ENCODE measurements at regions not wholly inside any gene's neighbourhood (a gene's known extent, or its start where the extent isn't known, plus 50 kb on each side); places are given as distances from the start of the nearest gene placed in this dataset.
"Not testable (repeated sequence)": the region's sequence is repeated elsewhere in the genome, so short reads cannot be mapped to it uniquely, and the experiment has no call there.

- Histone ChIP-seq H3K9me3 (ENCODE audit: control insufficient read depth, insufficient read depth, low read length) (no peaks in the 10 kb centered on the region), H3K36me3 (ENCODE audit: control insufficient read depth, insufficient read depth, low read length) (no peaks in the 10 kb centered on the region), H3K27me3 (ENCODE audit: control insufficient read depth, insufficient read depth, low read length) (no peaks in the 10 kb centered on the region), H3K4me3 (ENCODE audit: low read depth, low read length) (no peak overlapping the region), H3K27ac (ENCODE audit: low read depth, low read length) (no peak overlapping the region), H3K4me1 (ENCODE audit: control insufficient read depth, insufficient read depth, low read length) (no peaks in the 10 kb centered on the region)
- no peak for DNase-seq (ENCODE audit: low read depth in 4 of 6, low spot score in 6 of 6)
- 96% methylated on average over 4 of the region's 6 CpGs for WGBS (ENCODE audit: insufficient coverage)
Observed at GRCh38 chr6:81937296-81937937, 184.9 kb upstream of the TENT5A start.

- Histone ChIP-seq H3K4me3 (ENCODE audit: low read depth, low read length) (no peak overlapping the region), H3K4me1 (ENCODE audit: control insufficient read depth, insufficient read depth, low read length) (no peaks in the 10 kb centered on the region), H3K36me3 (ENCODE audit: control insufficient read depth, insufficient read depth, low read length) (no peaks in the 10 kb centered on the region), H3K27ac (ENCODE audit: low read depth, low read length) (no peak overlapping the region), H3K9me3 (ENCODE audit: control insufficient read depth, insufficient read depth, low read length) (no peaks in the 10 kb centered on the region), H3K27me3 (ENCODE audit: control insufficient read depth, insufficient read depth, low read length) (no peaks in the 10 kb centered on the region)
- no CpG with 5 or more reads among the region's 1 CpG for WGBS (ENCODE audit: insufficient coverage)
- DNase-seq (ENCODE audit: low read depth in 4 of 6, low spot score in 6 of 6), result no peak
Observed at GRCh38 chr6:81934936-81935335, 182.5 kb upstream of the TENT5A start.

DNA sequence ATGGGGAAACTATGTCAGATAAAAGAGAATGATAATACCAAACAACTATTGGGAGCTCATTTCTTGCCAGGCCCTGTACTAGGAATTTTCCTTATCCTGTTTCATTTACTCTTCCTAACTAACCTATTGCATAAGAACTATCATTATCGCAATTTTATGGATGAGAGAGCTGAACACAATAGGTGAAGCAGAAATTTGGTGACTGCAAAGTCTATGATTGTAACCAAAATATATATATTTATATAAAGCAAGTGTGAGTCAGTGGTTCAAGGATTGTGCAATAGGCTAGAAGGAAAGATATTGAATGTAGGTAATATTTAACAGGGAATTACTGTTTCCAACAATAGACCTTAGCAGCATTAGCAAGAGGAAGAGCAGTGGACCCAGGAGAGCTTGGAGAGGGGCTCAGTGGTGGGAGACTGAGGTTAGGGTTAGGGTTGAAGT lies 181.1 kb upstream of the TENT5A start:
- Histone ChIP-seq H3K9me3 (ENCODE audit: control insufficient read depth, insufficient read depth, low read length) (no peaks in the 10 kb centered on the region), H3K27ac (ENCODE audit: low read depth, low read length) (no peak overlapping the region), H3K4me3 (ENCODE audit: low read depth, low read length) (no peak overlapping the region), H3K27me3 (ENCODE audit: control insufficient read depth, insufficient read depth, low read length) (no peaks in the 10 kb centered on the region), H3K4me1 (ENCODE audit: control insufficient read depth, insufficient read depth, low read length) (no peaks in the 10 kb centered on the region), H3K36me3 (ENCODE audit: control insufficient read depth, insufficient read depth, low read length) (no peaks in the 10 kb centered on the region)
- no peak for DNase-seq (ENCODE audit: low read depth in 4 of 6, low spot score in 6 of 6)
- WGBS (ENCODE audit: insufficient coverage), result no CpG with 5 or more reads among the region's 1 CpG

DNA sequence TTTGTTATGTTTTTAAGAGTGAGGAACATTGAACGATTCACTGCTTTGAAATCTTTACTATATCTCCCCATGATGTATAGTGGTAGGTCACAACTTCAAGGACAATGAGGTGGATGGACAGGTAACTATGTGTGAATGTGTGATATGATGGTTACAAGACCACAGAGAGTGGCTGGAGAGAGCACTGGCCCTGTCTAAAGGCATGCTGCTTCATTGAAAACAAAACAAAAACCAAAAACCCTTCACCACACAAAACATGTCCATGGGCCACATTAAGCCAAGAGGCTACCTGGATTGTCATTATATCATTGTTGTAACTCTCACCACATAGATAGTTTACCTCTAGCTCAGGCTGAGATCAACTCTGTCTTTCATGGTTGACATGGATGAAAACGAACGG lies 180.6 kb upstream of the TENT5A start:
- no peak overlapping the region for H3K27ac ChIP-seq (ENCODE audit: low read depth, low read length)
- no peaks in the 10 kb centered on the region for H3K9me3 ChIP-seq (ENCODE audit: control insufficient read depth, insufficient read depth, low read length)
- no peak overlapping the region for H3K4me3 ChIP-seq (ENCODE audit: low read depth, low read length)
- H3K36me3 ChIP-seq (ENCODE audit: control insufficient read depth, insufficient read depth, low read length), result no peaks in the 10 kb centered on the region
- WGBS (ENCODE audit: insufficient coverage), result 100% methylated on average over 2 of the region's 3 CpGs
- H3K4me1 ChIP-seq (ENCODE audit: control insufficient read depth, insufficient read depth, low read length), result no peaks in the 10 kb centered on the region
- H3K27me3 ChIP-seq (ENCODE audit: control insufficient read depth, insufficient read depth, low read length), result no peaks in the 10 kb centered on the region
- DNase-seq (ENCODE audit: low read depth in 4 of 6, low spot score in 6 of 6), result no peak

GRCh38 chr6:81932448-81932847 lies 180.0 kb upstream of the TENT5A start:
- H3K27me3 ChIP-seq (ENCODE audit: control insufficient read depth, insufficient read depth, low read length); DNase-seq (ENCODE audit: low read depth in 4 of 6, low spot score in 6 of 6); H3K27ac ChIP-seq (ENCODE audit: low read depth, low read length); H3K4me1 ChIP-seq (ENCODE audit: control insufficient read depth, insufficient read depth, low read length); H3K4me3 ChIP-seq (ENCODE audit: low read depth, low read length); H3K9me3 ChIP-seq (ENCODE audit: control insufficient read depth, insufficient read depth, low read length); H3K36me3 ChIP-seq (ENCODE audit: control insufficient read depth, insufficient read depth, low read length): not testable (repeated sequence)

DNA sequence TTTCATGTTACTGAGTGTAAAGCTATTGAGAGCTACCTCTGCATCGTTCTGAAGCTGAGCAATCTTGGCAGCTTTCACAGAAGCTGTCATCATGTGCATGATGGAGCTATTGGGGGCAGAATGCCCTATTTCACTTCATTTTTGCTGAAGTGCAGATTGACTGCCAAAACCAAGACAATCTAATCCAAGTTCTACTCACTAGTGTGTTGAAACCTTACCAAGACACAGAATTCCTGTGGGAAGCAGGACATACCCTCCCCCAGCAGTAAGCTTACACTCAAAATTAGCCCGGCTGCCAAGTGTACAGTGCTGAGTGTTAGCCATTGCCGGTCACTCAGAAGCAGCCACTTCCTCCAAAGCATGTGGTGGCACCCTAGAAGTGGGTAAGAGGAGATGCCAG lies 177.3 kb upstream of the TENT5A start:
- Histone ChIP-seq H3K4me3 (ENCODE audit: low read depth, low read length) (no peak overlapping the region), H3K27ac (ENCODE audit: low read depth, low read length) (no peak overlapping the region), H3K4me1 (ENCODE audit: control insufficient read depth, insufficient read depth, low read length) (no peaks in the 10 kb centered on the region), H3K27me3 (ENCODE audit: control insufficient read depth, insufficient read depth, low read length) (no peaks in the 10 kb centered on the region), H3K36me3 (ENCODE audit: control insufficient read depth, insufficient read depth, low read length) (no peaks in the 10 kb centered on the region), H3K9me3 (ENCODE audit: control insufficient read depth, insufficient read depth, low read length) (no peaks in the 10 kb centered on the region)
- WGBS (ENCODE audit: insufficient coverage), result no CpG with 5 or more reads among the region's 3 CpGs
- DNase-seq (ENCODE audit: low read depth in 4 of 6, low spot score in 6 of 6), result no peak

- Histone ChIP-seq H3K36me3 (ENCODE audit: control insufficient read depth, insufficient read depth, low read length) (no peaks in the 10 kb centered on the region), H3K27ac (ENCODE audit: low read depth, low read length) (no peak overlapping the region), H3K4me1 (ENCODE audit: control insufficient read depth, insufficient read depth, low read length) (no peaks in the 10 kb centered on the region), H3K4me3 (ENCODE audit: low read depth, low read length) (no peak overlapping the region), H3K27me3 (ENCODE audit: control insufficient read depth, insufficient read depth, low read length) (no peaks in the 10 kb centered on the region), H3K9me3 (ENCODE audit: control insufficient read depth, insufficient read depth, low read length) (peaks cover 5% of the 10 kb centered on the region)
- WGBS (ENCODE audit: insufficient coverage), result no CpG with 5 or more reads among the region's 1 CpG
- no peak for DNase-seq (ENCODE audit: low read depth in 4 of 6, low spot score in 6 of 6)
Observed at GRCh38 chr6:81925201-81925600, 172.7 kb upstream of the TENT5A start.

DNA sequence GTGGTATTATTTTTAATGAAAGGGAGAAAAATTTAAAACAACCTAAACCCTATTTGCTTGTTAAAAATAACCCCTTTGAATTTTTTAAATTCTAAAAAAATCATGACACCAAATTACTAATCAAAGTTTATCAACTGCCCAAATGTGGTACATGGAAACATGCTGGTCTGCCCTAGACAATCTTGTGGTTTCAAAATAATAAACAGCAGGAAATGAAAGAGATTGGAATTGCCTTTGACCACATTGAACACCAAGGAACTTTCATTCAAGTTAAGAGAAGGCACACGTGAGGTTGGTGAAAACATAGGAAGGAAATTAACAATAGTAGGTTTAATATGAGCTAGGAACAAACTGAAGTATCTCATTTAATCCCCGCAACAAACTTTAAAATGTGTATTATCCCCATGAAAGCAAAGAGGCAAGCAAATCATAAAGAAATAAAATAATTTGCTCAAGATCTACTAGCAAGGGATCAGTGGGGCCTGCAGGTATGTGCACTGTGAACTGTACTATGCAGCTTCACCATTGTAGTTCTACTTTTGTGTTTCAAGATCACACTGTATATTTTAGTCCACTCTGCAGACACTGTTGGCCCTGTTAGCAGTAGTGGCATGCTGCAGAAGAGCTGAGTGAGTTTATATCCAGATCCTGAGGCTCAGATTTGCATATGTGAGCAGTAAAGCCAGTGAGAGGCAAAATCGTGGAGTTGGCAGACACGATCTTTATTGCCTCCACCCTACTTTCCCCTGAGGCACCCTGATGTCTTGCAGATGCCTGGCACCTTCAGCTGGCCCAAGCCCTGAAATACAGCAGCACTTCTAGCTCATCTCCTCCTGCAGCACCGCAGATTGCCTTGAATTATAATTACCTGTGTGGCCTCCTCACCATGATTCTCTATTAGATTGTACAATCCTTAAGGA lies 157.8 kb upstream of the TENT5A start:
- WGBS (ENCODE audit: insufficient coverage), result 55% methylated on average over 3 of the region's 5 CpGs
- Histone ChIP-seq H3K4me1 (ENCODE audit: control insufficient read depth, insufficient read depth, low read length) (no peaks in the 10 kb centered on the region), H3K27ac (ENCODE audit: low read depth, low read length) (no peak overlapping the region), H3K27me3 (ENCODE audit: control insufficient read depth, insufficient read depth, low read length) (no peaks in the 10 kb centered on the region), H3K36me3 (ENCODE audit: control insufficient read depth, insufficient read depth, low read length) (no peaks in the 10 kb centered on the region), H3K9me3 (ENCODE audit: control insufficient read depth, insufficient read depth, low read length) (no peaks in the 10 kb centered on the region), H3K4me3 (ENCODE audit: low read depth, low read length) (no peak overlapping the region)
- peak in 1 of 6 donors; percentile 18 for DNase-seq (ENCODE audit: low read depth in 4 of 6, low spot score in 6 of 6)

DNA sequence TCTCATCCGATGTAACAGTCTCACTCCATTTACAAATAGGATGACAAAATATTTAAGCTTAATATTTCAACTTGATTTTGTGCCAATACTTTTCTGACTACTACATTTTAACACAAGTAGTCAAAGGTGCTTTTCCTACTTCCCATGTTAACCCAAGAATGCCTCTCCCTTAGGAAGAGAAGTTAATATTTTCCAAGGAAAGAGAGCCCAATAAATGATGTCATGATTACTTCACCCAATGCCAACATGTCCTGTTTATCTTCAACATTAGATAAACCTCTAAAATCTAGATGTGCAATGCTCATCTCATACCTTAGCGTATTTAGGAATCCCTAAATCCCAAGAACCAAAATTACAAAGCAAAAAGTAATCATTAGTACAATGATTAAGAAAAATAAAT lies 156.7 kb upstream of the TENT5A start:
- no peaks in the 10 kb centered on the region for H3K4me1 ChIP-seq (ENCODE audit: control insufficient read depth, insufficient read depth, low read length)
- H3K27ac ChIP-seq (ENCODE audit: low read depth, low read length), result no peak overlapping the region
- no peak for DNase-seq (ENCODE audit: low read depth in 4 of 6, low spot score in 6 of 6)
- no peaks in the 10 kb centered on the region for H3K9me3 ChIP-seq (ENCODE audit: control insufficient read depth, insufficient read depth, low read length)
- WGBS (ENCODE audit: insufficient coverage), result no CpG with 5 or more reads among the region's 2 CpGs
- no peak overlapping the region for H3K4me3 ChIP-seq (ENCODE audit: low read depth, low read length)
- no peaks in the 10 kb centered on the region for H3K36me3 ChIP-seq (ENCODE audit: control insufficient read depth, insufficient read depth, low read length)
- H3K27me3 ChIP-seq (ENCODE audit: control insufficient read depth, insufficient read depth, low read length), result no peaks in the 10 kb centered on the region

DNA sequence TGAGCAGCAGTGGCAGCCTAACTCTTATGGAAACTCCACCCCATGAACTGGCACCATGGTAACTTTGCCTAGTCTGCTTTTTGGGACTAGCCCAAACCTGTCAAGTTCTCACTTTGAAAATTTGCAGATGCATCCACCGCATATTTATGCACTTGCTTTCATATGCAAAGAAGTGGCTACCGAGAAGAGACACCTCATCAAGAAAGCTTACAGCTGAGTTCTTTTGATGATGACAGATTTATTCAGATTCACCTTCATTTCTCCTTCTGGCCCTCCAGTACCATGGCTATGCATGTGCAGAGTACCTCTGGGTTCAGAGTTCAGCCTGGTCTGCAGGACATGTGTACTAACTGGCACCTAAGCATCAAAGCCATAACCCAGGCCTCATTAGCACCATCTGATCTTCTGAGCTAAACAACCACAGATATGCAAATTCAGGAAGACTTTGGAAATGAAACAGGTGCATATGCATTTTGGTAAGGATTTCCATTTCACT lies 154.3 kb upstream of the TENT5A start:
- Histone ChIP-seq H3K4me3 (ENCODE audit: low read depth, low read length) (no peak overlapping the region), H3K9me3 (ENCODE audit: control insufficient read depth, insufficient read depth, low read length) (no peaks in the 10 kb centered on the region), H3K4me1 (ENCODE audit: control insufficient read depth, insufficient read depth, low read length) (no peaks in the 10 kb centered on the region), H3K27me3 (ENCODE audit: control insufficient read depth, insufficient read depth, low read length) (no peaks in the 10 kb centered on the region), H3K36me3 (ENCODE audit: control insufficient read depth, insufficient read depth, low read length) (no peaks in the 10 kb centered on the region), H3K27ac (ENCODE audit: low read depth, low read length) (no peak overlapping the region)
- DNase-seq (ENCODE audit: low read depth in 4 of 6, low spot score in 6 of 6), result peak in 1 of 6 donors; percentile 41
- no CpG with 5 or more reads among the region's 2 CpGs for WGBS (ENCODE audit: insufficient coverage)

All from spinal cord (tissue), 9 donors.